ENCODE measurements at regions not wholly inside any gene's neighbourhood (a gene's known extent, or its start where the extent isn't known, plus 50 kb on each side); places are given as distances from the start of the nearest gene placed in this dataset.

- TF ChIP-seq CTCF (conservative IDR thresholded peaks at IDR 0.05; ENCODE audit: low read length) (no peak), EZH2phosphoT487 (IDR thresholded peaks at IDR 0.05; ENCODE audit: borderline replicate concordance) (no peak)
These were observed 1197.4 kb downstream of the SUCLG1 start for GRCh38 chr2:83261591-83262136.

Measured in Loucy (cell line).